ENCODE measurements at regions not wholly inside any gene's neighbourhood (a gene's known extent, or its start where the extent isn't known, plus 50 kb on each side); places are given as distances from the start of the nearest gene placed in this dataset.

DNA sequence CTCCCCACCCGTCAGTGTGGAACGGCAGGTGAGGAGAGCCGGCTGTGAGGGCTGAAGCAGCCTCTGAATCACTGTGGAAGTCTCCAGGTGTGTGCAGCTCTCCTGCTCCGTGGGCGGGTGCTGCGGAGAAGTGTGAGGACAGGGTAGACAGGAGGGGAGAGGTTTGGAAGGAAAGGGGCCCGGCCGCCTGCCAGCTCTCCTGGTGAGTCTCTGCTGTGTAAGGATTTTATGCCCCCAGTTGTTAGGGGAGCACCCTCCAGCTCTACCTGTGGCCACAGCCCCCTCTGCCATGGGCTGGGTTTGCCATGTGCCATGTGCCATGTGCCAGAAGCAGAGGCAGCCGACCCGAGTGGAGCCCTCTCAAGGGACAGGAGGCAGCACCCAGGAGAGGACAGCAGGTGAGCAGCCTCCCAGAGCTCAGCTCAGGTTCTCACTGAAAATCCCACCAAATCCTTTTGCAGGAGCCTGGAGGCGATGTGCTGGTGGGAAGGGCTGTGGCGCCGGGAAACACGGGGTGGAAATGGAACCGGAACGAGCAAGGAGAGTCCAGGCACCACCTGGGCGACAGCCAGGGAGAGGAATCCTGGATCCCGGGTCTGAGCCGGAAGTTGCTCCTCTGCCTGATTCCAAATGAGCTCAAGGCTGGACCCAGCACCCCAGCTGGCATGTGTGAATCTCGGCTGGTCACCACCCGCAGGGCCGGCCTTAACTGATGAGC is 804.4 kb downstream of the BRD1 start:
- no peaks in the 10 kb centered on the region for H3K9me3 ChIP-seq (ENCODE audit: control insufficient read depth in 1 of 2, low read length in 2 of 2)
- H3K27me3 ChIP-seq (ENCODE audit: control insufficient read depth in 1 of 2, insufficient read depth in 2 of 2, low read length in 2 of 2) = no peaks in the 10 kb centered on the region
- H3K4me3 ChIP-seq (ENCODE audit: low read depth in 1 of 2, low read length in 2 of 2) = no peak overlapping the region
- H3K9ac ChIP-seq (ENCODE audit: low read depth in 1 of 2, low read length in 2 of 2) = no peak overlapping the region
- H3K4me1 ChIP-seq (ENCODE audit: control insufficient read depth in 1 of 2, insufficient read depth in 2 of 2, low read length in 2 of 2) = no peaks in the 10 kb centered on the region
- H3K36me3 ChIP-seq (ENCODE audit: control insufficient read depth in 1 of 2, insufficient read depth in 2 of 2, low read length in 2 of 2) = no peaks in the 10 kb centered on the region
- no peak overlapping the region for H3K27ac ChIP-seq (ENCODE audit: low read depth, low read length)

GRCh38 chr22:49022816-49023160 is 804.9 kb downstream of the BRD1 start:
- Histone ChIP-seq H3K9me3 (ENCODE audit: control insufficient read depth in 1 of 2, low read length in 2 of 2) (no peaks in the 10 kb centered on the region), H3K27ac (ENCODE audit: low read depth, low read length) (no peak overlapping the region), H3K4me1 (ENCODE audit: control insufficient read depth in 1 of 2, insufficient read depth in 2 of 2, low read length in 2 of 2) (no peaks in the 10 kb centered on the region), H3K27me3 (ENCODE audit: control insufficient read depth in 1 of 2, insufficient read depth in 2 of 2, low read length in 2 of 2) (no peaks in the 10 kb centered on the region), H3K9ac (ENCODE audit: low read depth in 1 of 2, low read length in 2 of 2) (no peak overlapping the region), H3K4me3 (ENCODE audit: low read depth in 1 of 2, low read length in 2 of 2) (no peak overlapping the region), H3K36me3 (ENCODE audit: control insufficient read depth in 1 of 2, insufficient read depth in 2 of 2, low read length in 2 of 2) (no peaks in the 10 kb centered on the region)

- Histone ChIP-seq H3K9ac (ENCODE audit: low read depth in 1 of 2, low read length in 2 of 2) (no peak overlapping the region), H3K4me3 (ENCODE audit: low read depth in 1 of 2, low read length in 2 of 2) (no peak overlapping the region), H3K9me3 (ENCODE audit: control insufficient read depth in 1 of 2, low read length in 2 of 2) (no peaks in the 10 kb centered on the region), H3K27ac (ENCODE audit: low read depth, low read length) (no peak overlapping the region), H3K4me1 (ENCODE audit: control insufficient read depth in 1 of 2, insufficient read depth in 2 of 2, low read length in 2 of 2) (no peaks in the 10 kb centered on the region), H3K36me3 (ENCODE audit: control insufficient read depth in 1 of 2, insufficient read depth in 2 of 2, low read length in 2 of 2) (no peaks in the 10 kb centered on the region), H3K27me3 (ENCODE audit: control insufficient read depth in 1 of 2, insufficient read depth in 2 of 2, low read length in 2 of 2) (no peaks in the 10 kb centered on the region)
Observed at GRCh38 chr22:49021926-49022815, 805.5 kb downstream of the BRD1 start.

GRCh38 chr22:49021131-49021925 is 806.3 kb downstream of the BRD1 start:
- Histone ChIP-seq H3K9ac (ENCODE audit: low read depth in 1 of 2, low read length in 2 of 2) (no peak overlapping the region), H3K4me1 (ENCODE audit: control insufficient read depth in 1 of 2, insufficient read depth in 2 of 2, low read length in 2 of 2) (no peaks in the 10 kb centered on the region), H3K9me3 (ENCODE audit: control insufficient read depth in 1 of 2, low read length in 2 of 2) (no peaks in the 10 kb centered on the region), H3K27me3 (ENCODE audit: control insufficient read depth in 1 of 2, insufficient read depth in 2 of 2, low read length in 2 of 2) (no peaks in the 10 kb centered on the region), H3K36me3 (ENCODE audit: control insufficient read depth in 1 of 2, insufficient read depth in 2 of 2, low read length in 2 of 2) (no peaks in the 10 kb centered on the region), H3K27ac (ENCODE audit: low read depth, low read length) (no peak overlapping the region), H3K4me3 (ENCODE audit: low read depth in 1 of 2, low read length in 2 of 2) (no peak overlapping the region)

DNA sequence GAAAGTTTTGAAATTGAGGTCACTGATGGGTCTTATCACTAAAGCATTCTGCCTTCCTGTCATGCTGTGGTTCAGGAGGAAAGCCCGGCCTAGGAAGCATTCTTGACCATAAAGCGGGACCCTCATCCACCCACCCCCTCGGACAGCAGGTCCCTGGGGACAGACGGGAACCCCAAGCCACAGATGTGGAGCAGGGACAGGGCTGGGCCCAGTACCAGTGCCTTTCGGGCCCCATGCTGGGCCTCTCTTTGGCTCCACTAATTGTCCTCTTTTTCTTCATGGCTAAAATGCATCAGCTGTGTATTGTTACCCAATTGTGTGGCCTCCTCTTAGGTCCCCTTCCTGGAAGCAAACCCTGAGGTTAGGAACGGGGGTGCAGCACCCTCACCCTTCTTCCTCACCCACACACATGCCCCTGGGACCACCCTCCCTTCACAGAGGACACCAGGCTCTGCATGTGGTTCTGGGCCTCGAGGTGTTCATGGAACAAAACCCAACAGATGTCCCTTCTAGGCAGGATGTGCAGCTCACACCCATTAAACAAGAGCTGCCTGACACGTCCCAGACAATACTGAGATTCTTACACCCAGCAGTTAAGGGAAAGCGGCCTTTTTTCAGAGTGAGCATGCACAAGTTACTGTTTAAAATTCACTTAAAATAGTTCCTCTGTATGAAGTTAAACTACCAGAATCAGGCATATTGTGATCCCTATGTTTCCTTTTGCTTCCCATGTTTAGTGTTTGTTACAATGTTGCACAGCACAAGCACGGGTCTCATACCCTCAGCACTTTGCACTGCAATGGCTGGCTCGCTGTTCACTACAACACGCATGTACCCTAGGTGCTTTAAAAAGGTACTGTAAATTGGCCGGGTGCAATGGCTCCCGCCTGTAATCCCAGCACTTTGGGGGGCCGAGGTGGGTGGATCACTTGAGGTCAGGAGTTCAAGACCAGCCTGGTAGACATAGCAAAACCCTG is 807.6 kb downstream of the BRD1 start:
- no peak overlapping the region for H3K4me3 ChIP-seq (ENCODE audit: low read depth in 1 of 2, low read length in 2 of 2)
- no peak overlapping the region for H3K27ac ChIP-seq (ENCODE audit: low read depth, low read length)
- no peaks in the 10 kb centered on the region for H3K36me3 ChIP-seq (ENCODE audit: control insufficient read depth in 1 of 2, insufficient read depth in 2 of 2, low read length in 2 of 2)
- H3K27me3 ChIP-seq (ENCODE audit: control insufficient read depth in 1 of 2, insufficient read depth in 2 of 2, low read length in 2 of 2) = no peaks in the 10 kb centered on the region
- no peaks in the 10 kb centered on the region for H3K4me1 ChIP-seq (ENCODE audit: control insufficient read depth in 1 of 2, insufficient read depth in 2 of 2, low read length in 2 of 2)
- no peak overlapping the region for H3K9ac ChIP-seq (ENCODE audit: low read depth in 1 of 2, low read length in 2 of 2)
- H3K9me3 ChIP-seq (ENCODE audit: control insufficient read depth in 1 of 2, low read length in 2 of 2) = no peaks in the 10 kb centered on the region

DNA sequence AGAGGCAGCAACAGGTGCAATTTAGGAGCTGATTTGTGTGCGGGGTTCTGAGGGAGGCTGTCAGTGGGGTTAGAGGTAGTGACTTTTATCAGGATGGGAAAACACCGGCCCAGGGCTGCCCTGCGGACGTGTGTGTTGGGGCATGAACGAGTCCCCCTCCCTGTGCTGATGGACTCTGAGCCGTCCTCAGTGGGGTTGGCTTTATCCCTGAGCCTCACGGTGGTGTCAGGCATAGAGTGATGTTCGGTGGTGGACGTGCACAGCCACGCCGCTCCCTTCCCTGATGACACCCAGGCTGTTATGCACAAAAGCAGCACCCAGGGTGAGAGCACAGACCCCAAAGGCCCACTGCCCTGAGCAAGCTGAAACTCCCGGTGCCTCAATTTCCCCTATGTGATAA is 809.1 kb downstream of the BRD1 start:
- Histone ChIP-seq H3K9me3 (ENCODE audit: control insufficient read depth in 1 of 2, low read length in 2 of 2) (no peaks in the 10 kb centered on the region), H3K36me3 (ENCODE audit: control insufficient read depth in 1 of 2, insufficient read depth in 2 of 2, low read length in 2 of 2) (no peaks in the 10 kb centered on the region), H3K4me1 (ENCODE audit: control insufficient read depth in 1 of 2, insufficient read depth in 2 of 2, low read length in 2 of 2) (no peaks in the 10 kb centered on the region), H3K27ac (ENCODE audit: low read depth, low read length) (no peak overlapping the region), H3K4me3 (ENCODE audit: low read depth in 1 of 2, low read length in 2 of 2) (no peak overlapping the region), H3K9ac (ENCODE audit: low read depth in 1 of 2, low read length in 2 of 2) (no peak overlapping the region), H3K27me3 (ENCODE audit: control insufficient read depth in 1 of 2, insufficient read depth in 2 of 2, low read length in 2 of 2) (no peaks in the 10 kb centered on the region)

- Histone ChIP-seq H3K9me3 (ENCODE audit: control insufficient read depth in 1 of 2, low read length in 2 of 2) (no peaks in the 10 kb centered on the region), H3K9ac (ENCODE audit: low read depth in 1 of 2, low read length in 2 of 2) (no peak overlapping the region), H3K4me1 (ENCODE audit: control insufficient read depth in 1 of 2, insufficient read depth in 2 of 2, low read length in 2 of 2) (no peaks in the 10 kb centered on the region), H3K36me3 (ENCODE audit: control insufficient read depth in 1 of 2, insufficient read depth in 2 of 2, low read length in 2 of 2) (no peaks in the 10 kb centered on the region), H3K27me3 (ENCODE audit: control insufficient read depth in 1 of 2, insufficient read depth in 2 of 2, low read length in 2 of 2) (no peaks in the 10 kb centered on the region), H3K4me3 (ENCODE audit: low read depth in 1 of 2, low read length in 2 of 2) (no peak overlapping the region), H3K27ac (ENCODE audit: low read depth, low read length) (no peak overlapping the region)
Observed at GRCh38 chr22:49017482-49018329, 810.0 kb downstream of the BRD1 start.

DNA sequence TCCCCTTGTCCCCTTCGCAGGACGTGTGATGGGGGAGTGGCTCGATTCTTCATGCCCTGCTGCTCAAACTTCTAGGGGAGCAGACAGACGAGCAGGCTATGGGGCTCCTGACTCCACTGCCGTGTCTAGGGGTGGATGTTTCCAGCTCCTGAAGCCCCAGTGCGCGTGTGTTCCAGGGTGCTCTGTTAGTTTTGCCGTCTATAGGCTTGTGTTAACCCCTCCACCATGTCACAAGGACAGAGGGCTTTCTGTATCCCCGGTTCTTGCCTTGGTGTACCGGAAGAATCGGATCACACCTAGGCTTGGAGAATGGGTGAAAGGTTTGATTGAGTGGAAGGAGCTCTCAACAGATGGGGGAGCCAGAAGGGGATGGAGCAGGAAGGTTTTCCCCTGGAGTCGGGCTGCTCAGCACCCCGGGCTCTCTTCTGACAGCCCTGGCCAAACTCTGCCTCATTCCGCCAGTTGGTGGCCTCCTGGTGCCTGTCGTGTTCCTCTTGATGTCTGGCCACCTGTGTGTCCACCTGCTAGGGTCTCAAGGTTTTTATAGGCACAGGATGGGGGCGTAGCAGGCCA is 810.7 kb downstream of the BRD1 start:
- Histone ChIP-seq H3K4me1 (ENCODE audit: control insufficient read depth in 1 of 2, insufficient read depth in 2 of 2, low read length in 2 of 2) (no peaks in the 10 kb centered on the region), H3K36me3 (ENCODE audit: control insufficient read depth in 1 of 2, insufficient read depth in 2 of 2, low read length in 2 of 2) (no peaks in the 10 kb centered on the region), H3K4me3 (ENCODE audit: low read depth in 1 of 2, low read length in 2 of 2) (no peak overlapping the region), H3K9ac (ENCODE audit: low read depth in 1 of 2, low read length in 2 of 2) (no peak overlapping the region), H3K9me3 (ENCODE audit: control insufficient read depth in 1 of 2, low read length in 2 of 2) (no peaks in the 10 kb centered on the region), H3K27ac (ENCODE audit: low read depth, low read length) (no peak overlapping the region), H3K27me3 (ENCODE audit: control insufficient read depth in 1 of 2, insufficient read depth in 2 of 2, low read length in 2 of 2) (no peaks in the 10 kb centered on the region)

Data from duodenal mucosa (tissue), 2 donors.